Uterus (tissue), 2 donors: ENCODE measurements at regions not wholly inside any gene's neighbourhood (a gene's known extent, or its start where the extent isn't known, plus 50 kb on each side); places are given as distances from the start of the nearest gene placed in this dataset.
"Not testable (repeated sequence)": the region's sequence is repeated elsewhere in the genome, so short reads cannot be mapped to it uniquely, and the experiment has no call there.

Experiments used
- POLR2A ChIP-seq, 2 donors: fragments of 450-650 bp; IDR thresholded peaks; one replicate each; pipeline ENCODE4 v1.6.1; 2016; ENCODE audit warnings: antibody characterized with exemption in 2 of 2, mild to moderate bottlenecking in 1 of 2, moderate library complexity in 1 of 2
- TF ChIP-seq, protein P1 (sequence below), 4 experiments: fragments of 200-600 bp in 2 of 4; fragments of 450-650 bp in 2 of 4; sonication (generic) in 2 of 4; IDR thresholded peaks; one replicate each; pipeline ENCODE4 v1.5.1; 2016 to 2019; ENCODE audit warnings: antibody characterized with exemption in 4 of 4, mild to moderate bottlenecking in 2 of 4, moderate library complexity in 1 of 4

GRCh38 chr20:52032304-52032683, 159.3 kb downstream of the ZFP64 start:
- TF ChIP-seq, protein P1, sequence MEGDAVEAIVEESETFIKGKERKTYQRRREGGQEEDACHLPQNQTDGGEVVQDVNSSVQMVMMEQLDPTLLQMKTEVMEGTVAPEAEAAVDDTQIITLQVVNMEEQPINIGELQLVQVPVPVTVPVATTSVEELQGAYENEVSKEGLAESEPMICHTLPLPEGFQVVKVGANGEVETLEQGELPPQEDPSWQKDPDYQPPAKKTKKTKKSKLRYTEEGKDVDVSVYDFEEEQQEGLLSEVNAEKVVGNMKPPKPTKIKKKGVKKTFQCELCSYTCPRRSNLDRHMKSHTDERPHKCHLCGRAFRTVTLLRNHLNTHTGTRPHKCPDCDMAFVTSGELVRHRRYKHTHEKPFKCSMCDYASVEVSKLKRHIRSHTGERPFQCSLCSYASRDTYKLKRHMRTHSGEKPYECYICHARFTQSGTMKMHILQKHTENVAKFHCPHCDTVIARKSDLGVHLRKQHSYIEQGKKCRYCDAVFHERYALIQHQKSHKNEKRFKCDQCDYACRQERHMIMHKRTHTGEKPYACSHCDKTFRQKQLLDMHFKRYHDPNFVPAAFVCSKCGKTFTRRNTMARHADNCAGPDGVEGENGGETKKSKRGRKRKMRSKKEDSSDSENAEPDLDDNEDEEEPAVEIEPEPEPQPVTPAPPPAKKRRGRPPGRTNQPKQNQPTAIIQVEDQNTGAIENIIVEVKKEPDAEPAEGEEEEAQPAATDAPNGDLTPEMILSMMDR (IDR thresholded peaks at IDR 0.05): not testable (repeated sequence)
- not testable (repeated sequence) for TF ChIP-seq POLR2A (IDR thresholded peaks at IDR 0.05)
